GM20000 (cell line): ENCODE measurements at regions not wholly inside any gene's neighbourhood (a gene's known extent, or its start where the extent isn't known, plus 50 kb on each side); places are given as distances from the start of the nearest gene placed in this dataset.

Experiments
- DNase-seq: peaks from one replicate; pipeline ENCODE4 v3.0.0; 2012; ENCODE audit warnings: low spot score
- CTCF ChIP-seq: IDR thresholded peaks from 2 replicates; pipeline ENCODE4 v1.5.1; 2012; ENCODE audit warnings: mild to moderate bottlenecking, control low read depth; ENCODE audit errors: extremely low read depth, missing control alignments

- no peak for TF ChIP-seq CTCF
- DNase-seq = no peak
Measured at GRCh38 chr14:66135831-66136230, 350.3 kb upstream of the CCDC196 start.

GRCh38 chr14:66137081-66137480, 349.1 kb upstream of the CCDC196 start:
- DNase-seq = no peak
- TF ChIP-seq CTCF = no peak

- TF ChIP-seq CTCF = no peak
- DNase-seq = no peak
Measured at GRCh38 chr14:66139432-66139831, 346.7 kb upstream of the CCDC196 start.

GRCh38 chr14:66140213-66140918, 345.8 kb upstream of the CCDC196 start:
- DNase-seq = peak; percentile 64
- TF ChIP-seq CTCF = no peak

GRCh38 chr14:66140963-66141362, 345.2 kb upstream of the CCDC196 start:
- DNase-seq = no peak
- TF ChIP-seq CTCF = no peak

GRCh38 chr14:66141733-66142132, 344.4 kb upstream of the CCDC196 start:
- DNase-seq = no peak
- no peak for TF ChIP-seq CTCF

- DNase-seq = no peak
- no peak for TF ChIP-seq CTCF
Measured at GRCh38 chr14:66143387-66144112, 342.6 kb upstream of the CCDC196 start.
